HG02678 (cell line): ENCODE measurements at regions not wholly inside any gene's neighbourhood (a gene's known extent, or its start where the extent isn't known, plus 50 kb on each side); places are given as distances from the start of the nearest gene placed in this dataset.

Source experiments
- ATAC-seq: cut with Tn5 transposase; IDR thresholded peaks from one replicate; pipeline ENCODE4 v1.9.1; 2021; ENCODE audit warnings: mild to moderate bottlenecking, moderate library complexity; ENCODE audit not compliant: unreplicated experiment

DNA sequence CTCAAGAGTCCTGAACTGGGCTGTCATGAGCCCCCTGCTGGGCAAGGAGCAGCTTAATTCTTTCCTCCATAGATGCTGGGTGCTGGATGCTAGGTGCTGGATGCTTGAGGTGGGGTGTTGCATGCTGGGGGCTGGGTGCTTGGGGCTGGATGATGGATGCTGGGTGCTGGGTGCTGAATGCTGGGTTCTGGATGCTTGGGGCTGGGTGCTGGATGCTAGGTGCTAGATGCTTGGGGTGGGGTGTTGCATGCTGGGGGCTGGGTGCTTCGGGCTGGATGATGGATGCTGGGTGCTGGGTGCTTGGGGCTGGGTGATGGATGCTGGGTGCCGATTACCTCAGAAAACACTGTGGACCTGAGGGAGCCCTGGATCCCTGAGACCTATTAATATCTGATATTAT is 837.7 kb downstream of the GALR1 start:
- no peak for ATAC-seq

DNA sequence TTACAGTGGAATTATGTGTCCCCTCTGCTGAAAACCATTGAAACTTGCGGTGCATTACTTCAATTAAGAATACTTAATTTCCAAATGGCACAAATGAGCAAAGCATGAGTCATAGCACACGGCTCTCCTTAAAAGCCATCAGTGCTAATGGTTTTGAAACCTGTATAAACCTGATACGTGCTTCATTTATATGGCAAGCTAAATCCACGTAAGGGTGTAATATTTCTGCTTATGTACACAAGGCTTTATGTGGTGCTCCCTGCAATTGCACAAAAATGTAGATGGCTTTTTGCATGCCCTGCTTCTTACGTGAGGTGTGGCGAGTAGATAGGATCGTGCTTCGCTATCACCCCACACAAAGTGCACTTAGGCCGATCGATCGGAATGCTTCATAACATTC is 840.9 kb downstream of the GALR1 start:
- no peak for ATAC-seq

DNA sequence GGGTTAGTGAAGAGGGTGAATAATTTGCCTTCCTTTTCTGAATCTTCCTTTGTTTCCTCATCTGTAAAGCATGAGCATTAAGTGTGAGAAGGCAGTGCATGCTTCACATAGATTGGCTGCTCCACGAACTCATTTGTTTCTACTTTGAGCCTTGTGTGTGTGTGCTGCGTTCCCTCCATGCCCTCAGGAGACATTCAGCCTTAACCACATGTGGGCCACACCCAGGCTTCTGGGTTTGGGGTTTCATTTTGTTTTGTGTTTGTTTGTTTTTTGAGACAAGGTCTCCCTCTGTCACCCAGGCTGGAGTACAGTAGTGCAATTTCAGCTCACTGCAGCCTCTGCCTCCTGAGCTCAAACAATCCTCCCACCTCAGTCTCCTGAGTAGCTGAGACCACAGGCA is 843.3 kb downstream of the GALR1 start:
- ATAC-seq, result no peak

DNA sequence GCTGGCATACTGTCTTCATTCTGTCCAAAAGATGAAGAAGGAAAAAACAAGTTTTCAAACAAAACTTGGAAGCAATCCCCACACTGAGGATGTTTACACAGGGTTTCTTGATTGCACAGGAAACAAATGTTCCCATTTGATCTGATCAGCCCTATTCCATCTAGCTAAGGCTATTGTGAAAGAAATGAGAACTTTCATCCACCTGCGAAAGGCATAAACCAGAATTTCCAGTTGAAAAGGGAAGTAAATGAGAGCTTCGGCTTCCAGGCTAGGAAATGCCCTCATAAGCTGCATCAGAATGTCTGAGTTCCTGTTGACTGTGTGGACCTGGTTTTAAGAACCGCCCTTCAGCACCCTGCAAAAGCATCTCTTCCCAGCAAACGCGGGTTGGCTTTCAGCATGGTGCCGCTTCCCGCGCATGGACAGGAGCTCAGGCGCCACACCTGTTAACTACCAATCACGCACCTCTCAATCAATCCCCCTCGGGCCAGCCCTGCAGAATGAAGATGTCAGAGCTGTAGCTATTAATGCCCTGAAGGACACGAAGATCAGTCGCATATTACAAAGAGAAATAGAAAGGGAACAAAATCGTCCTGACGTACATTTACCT is 850.4 kb downstream of the GALR1 start:
- ATAC-seq, result no peak

DNA sequence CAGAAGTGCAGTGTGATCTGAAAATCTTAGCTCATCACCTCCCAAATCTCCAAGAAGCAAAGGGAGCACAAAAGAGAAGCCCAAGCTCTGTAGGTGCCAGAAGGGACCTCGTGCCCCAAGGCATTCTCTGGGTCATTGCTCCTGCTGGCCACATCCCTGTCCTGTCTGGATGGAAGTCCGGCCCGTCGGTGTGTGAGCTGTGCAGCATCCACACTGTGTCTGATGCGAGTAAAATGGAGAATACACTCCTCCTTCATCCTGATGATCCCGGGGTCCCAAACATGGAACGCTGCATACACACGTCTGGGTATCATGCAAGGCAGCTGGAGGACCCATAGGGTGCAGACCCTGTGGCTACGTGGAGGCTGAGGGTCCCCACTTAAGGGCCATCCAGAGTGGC is 851.4 kb downstream of the GALR1 start:
- ATAC-seq, result no peak

DNA sequence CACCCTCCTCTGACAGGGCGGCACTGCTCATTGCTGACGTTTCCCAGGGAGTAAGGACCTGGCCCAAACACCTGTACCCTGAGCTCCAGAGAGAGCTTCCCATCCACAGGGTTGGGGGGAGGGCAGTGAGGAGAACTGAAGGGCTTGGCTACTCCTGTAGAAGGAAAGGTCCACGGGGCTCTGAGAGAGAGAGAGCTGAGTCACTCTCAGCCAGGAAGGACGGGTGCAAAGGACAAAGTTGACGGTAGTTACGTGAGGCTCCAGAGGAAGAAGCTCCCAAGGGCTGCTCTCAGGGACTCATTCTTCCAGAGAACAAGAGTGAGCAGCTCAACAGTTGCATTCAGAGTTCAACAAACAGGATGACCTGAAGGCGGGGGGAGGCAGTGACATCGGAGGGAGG is 852.5 kb downstream of the GALR1 start:
- ATAC-seq, result no peak

DNA sequence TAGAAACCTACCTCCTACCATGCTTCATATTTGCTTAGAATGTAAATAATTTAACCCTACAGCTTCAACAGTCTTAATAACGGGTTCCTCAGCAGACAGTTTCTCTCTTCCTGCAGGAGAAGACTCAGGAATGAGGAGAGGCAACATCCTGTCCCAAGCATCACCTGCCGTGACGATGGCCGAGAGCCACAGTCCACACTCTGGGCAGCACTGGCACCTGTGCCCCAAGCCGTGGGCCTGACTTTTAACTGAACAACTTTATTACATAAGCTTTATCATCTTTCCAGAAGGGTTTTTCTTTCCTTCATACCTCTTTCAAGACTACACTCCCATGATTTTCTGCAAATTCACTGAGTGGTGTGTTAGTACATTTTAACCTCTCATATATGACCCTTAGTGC is 856.0 kb downstream of the GALR1 start:
- no peak for ATAC-seq

DNA sequence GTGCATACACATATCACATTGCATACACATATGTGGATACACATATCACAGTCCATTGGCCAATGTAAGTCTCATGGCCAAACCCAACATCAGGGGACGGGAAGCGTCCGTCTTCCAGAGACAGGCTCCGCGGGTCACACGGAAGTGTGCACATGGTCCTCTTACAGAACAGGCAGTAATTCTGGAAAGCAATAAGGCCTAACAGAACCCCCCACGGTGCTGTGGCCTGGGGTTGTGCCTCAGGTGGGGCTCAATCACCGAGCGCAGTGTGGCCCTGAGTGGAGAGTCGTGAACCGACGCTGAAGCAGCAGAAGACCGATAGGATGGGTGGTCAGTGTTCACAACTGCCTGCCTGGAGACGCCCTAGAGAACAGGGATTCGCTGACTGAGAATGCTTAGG is 857.3 kb downstream of the GALR1 start:
- no peak for ATAC-seq

DNA sequence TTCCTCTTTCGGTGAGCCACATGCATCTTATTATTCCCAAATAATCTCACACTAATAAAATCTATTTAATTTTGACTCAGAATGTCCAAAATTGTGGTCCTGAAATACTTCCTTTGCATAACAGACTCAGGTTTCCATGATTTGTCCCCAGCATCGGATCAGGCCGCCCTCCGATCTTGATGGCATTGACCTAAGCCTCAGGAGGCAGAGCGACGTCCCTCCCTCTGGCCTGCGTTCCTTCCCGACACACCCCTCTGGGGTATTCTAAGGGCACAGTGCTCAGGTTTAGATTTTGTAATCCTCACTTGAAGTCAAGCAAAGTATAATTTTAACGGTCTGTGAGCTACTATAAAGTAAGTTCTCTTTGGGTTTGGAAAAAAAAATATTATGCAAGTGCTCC is 857.7 kb downstream of the GALR1 start:
- no peak for ATAC-seq

DNA sequence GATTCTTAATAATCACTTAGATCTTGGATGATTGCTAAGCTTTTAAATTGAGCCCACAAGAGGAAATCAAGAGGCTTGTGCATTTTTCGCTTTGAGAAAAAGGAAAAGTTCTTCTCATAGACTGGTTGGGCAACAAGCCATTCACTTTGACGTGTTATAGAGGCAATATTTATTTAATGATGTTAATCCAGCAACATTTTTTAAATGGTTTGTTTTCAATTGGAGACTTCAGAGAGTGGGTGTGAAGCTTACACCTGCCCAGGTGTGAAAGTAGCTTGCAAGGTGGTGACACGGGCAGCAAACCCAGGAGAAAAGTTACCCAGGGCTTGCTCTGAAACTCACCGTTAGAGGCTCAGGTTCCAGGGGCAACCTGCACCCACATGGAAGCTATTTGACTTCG is 858.9 kb downstream of the GALR1 start:
- ATAC-seq, result no peak

DNA sequence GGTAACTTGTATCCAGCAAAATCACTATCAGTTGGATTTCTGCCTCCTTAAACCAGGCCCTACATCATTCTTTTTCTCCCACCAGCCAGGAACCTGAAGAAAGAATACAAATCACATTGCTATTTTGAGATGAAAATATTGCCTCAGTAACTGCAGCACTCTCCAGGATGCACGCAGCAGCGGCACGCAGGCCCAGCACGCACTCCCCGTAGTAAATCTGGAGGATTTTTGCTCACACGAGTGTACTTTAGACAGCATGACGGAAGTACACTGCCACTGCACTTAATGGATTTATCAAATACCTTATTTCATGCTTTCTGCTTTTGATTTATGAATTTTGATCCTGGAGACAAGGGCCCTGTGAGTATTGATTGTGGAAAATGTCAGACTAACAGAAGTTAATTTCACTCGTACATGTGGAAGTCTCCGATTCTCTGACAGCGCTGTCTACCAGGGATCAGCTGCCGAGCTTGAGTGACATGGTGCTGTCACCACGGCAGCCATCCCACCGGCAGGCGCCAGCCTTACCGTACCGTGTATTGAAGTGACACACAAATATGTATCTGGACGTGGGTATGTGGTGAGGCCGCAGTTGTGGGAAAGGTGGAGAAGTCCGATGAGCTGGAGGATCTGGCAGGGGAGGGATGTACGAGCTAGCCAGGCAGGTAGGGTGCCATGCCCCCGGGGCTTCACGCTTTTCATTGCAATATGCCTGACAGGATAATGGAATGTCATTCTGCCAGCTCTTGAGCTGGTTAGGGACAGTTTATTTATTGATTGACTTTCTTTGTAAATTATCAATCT is 863.7 kb downstream of the GALR1 start:
- ATAC-seq, result no peak

DNA sequence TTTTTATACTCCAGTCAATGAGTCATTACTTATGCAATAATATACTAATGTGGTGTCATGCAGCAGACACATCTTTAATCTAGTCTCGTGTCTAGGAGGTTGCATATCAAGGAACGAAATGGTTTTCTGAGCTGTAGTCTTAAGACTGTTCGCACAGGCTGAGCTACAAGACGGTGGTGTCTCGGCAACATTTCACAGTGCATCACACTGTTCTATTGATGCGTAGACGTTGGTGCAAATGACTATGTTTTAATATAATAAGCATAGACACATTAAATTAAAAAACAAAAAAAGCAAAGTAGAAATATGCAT is 864.2 kb downstream of the GALR1 start:
- ATAC-seq, result no peak

DNA sequence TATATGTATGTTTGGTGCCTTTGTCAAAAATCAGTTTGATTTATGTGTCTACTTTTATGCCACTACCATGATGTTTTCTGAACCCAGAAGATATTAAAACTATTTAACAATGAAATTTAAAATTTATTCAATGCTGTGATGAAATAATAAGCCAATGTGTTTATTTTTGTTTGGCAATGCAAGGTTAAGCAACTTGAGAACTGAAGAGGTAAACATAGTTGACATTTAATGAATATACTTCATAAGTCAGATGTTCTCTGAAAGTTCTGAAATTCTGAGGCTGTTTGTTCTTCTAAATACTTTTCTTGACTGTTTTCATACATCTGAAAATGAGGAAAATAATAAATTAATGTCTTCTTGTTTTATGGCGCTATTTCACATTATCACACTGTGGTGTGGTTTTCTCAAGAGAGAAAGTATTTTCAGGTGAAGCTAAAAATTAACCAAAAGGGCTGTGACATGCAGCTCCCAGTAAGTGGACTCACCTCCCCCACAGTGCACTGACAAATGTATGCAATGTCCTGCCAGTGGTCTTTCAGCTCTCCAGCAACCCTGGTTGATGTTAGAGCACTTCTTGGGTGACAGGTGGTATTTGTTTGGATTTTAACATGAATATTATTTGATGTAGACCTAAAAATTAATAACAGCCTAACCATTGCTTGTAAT is 863.6 kb upstream of the SALL3 start:
- no peak for ATAC-seq

DNA sequence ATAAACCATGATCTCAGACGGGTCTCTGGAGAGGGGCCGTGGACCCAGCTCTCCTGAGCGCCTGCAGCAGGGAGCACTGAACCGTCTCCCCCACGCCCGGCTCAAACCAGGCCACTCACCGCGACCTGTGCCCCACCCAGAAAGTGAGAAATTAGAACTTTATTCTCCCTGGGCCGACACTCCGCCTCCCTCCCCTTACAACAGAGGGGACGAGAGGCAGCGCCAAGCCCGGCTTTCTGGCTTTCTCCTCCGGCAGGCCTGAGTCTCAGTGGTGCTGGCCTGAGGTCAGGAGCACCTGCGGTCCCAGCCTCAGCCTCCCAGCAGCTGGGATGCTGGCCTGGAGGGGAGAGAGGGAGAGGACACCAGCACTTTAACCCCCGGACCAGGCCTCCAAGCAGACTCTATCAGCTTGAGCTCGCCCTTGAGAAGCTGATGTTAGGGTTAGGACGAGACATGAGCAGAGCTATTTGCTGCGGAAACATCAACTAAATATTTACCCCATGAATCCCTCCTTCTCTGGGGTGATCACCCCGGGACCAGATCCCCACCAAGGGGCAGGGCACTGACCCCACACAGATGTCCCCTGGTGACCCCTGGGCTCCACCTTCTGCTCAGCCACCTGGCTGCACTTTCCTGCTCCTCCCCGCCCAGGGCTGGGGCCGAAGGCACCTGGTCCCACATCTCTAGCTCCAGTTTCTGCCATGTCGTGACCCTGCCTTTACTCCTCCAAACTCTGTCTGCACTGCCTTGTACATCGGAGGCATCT is 856.3 kb upstream of the SALL3 start:
- no peak for ATAC-seq

DNA sequence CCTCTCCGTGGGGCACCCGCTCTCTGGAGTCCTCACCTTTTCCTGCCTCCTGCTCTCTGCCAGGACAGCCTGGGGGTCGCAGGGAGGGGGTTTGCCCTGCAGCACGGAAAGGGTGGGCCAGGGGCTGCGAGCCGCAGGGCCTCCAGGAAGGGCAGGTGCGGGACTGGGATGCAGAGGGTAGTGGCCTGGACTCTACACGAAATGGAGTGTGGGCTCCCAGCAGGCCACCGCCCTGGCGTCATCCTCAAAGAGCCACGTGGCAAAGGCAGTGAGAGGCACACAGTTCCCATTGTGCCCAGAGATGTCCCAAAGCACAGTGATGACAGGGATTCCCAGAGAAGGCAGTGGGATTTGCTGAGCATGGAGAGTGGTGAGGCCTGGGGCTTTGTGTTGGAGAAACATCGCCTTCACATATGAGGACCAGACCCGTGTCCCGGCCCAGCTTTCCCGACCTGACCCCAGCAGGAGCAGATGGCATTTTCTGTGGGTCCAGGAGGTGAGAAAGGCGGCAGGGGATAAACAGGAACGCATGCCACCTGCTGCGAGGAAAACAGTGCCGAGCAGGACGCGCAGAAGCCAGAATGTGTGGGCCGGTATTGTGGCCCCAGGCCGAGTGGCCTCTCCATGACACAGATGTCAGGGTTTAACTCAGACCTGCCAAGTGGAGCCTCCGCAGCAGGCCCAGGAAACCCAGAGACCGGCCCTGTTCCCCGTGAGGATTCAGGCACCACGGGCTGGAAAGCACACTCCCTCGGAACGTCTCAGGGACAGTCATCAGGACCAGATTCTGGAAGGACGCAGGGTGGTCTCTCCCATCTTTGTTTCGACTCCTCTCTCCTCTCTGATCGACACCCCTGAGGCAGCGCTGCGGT is 855.5 kb upstream of the SALL3 start:
- ATAC-seq, result no peak

DNA sequence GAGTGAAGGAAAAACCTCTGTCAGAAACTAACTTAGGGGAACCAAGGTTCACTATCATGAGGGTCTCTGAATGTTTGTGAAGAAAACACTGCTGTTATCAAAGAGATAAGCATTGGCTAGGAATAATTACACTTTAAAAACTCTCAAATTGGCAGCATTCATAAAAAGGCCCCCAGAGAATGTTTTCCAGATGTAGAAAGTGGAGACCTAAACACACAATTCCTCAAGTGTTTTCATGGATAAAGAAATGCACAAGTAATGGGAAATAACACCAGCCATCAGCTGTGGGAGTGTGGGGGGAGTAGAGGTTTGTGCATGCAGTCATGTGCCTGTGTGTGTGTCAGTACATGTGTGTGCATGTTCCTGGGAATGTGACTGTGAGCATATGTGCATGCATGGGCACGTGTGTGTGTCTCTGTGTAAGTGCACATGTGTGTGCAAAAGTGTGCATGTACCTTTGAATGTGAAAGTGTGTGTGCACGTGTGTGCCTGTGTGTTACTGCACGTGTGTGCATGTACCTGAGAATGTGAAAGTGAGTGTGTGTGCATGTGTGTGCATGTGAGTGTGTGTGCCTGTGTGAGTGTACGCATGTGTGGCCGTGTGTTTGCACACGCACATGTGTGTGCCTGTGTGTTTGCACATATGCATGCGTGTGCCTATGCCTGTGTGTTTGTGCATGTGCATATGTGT is 854.3 kb upstream of the SALL3 start:
- no peak for ATAC-seq

DNA sequence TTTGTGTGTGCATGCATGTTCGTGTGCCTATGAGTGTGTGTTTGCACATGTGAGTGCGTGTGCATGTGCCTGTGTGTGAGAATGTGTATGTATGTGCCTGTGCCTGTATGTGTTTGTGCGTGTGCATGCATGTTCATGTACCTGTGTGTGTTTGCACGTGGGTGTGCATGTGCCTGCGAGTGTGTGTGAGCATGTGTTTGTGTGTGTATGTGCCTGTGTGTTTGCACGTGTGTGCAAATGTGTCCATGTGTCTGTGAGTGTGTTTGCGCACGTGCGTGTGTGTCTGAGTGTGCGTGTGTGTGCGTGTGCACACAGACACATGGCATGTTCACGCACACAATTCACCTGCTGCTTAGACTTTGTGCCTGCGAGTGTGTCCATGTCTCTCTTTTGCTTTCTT is 853.5 kb upstream of the SALL3 start:
- no peak for ATAC-seq

DNA sequence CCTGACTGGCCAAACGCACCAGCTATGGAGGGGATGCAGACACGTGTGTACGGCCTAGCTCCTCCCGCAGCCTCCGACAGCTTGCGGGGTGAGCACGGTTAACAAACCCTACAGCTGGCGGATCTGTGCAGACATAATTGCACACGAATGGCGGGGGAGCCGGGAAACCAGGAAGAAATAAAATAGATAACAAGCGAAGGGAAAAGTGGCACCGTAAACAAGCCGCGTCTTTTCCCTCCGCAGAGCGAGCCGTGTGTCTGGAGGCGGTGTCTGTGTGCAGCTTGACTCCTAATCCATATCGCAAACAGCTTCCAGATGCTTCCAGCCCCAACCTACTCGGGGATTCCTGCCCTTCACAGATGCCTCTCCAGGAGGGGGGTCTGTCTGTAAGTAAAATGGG is 853.1 kb upstream of the SALL3 start:
- ATAC-seq, result no peak

DNA sequence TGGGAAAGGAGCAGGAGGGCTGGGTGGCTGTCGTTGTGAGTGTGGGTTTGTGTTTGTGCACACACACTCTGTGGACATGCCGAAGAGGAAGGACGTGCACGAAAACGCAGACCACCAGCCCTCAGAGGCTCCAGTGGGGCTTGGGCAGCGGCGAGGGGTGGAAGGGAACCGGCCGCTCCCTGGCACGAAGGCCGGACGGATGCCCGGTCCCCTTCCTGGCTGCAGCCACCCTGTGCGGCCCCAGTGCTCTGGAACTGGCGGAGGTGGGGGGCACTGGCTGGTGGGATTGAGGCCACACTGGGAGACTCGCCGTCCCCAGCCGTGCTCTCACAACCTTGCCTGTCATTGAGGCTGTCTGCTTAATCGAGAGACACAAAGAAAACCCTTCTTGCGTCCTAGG is 852.6 kb upstream of the SALL3 start:
- no peak for ATAC-seq

DNA sequence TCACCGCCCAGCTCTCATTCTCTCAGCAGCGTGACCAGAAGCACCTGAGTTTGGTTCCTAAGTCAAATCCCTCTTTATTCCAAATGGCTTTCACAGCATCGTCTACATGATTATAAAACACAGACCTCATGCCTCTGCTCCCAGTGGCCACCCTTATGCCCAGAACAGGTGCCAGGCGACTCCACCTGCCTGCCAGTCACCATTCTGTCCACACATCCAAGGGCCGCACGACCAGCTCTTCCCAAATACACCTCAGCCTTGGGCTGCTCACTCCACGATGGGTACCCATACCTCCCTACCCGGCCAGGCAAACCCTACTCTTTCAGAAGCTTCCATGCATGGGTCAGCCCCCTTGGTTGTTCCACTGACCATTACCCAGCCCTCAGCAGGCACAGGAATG is 851.6 kb upstream of the SALL3 start:
- ATAC-seq, result no peak
